ENCODE measurements at regions not wholly inside any gene's neighbourhood (a gene's known extent, or its start where the extent isn't known, plus 50 kb on each side); places are given as distances from the start of the nearest gene placed in this dataset.

DNA sequence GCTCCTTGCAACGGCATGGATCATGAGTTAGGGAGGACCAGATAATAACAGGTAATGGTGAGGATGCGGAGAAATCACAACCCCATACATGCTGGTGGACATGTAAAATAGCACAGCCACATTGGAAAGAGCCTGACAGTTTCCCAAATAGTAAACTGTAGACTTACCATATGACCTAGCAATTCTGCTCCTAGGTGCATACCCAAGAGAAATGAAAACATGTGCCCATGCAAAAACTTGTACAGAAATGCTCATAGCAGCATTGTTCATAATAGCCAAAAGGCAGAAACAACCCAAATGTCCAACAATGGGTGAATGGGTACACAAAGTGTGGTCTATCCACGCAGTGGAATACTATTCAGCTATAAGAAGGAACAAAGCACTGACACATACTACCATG lies 97.5 kb upstream of the VRK1 start:
- no peaks in the 10 kb centered on the region for H4K20me1 ChIP-seq (ENCODE audit: control insufficient read depth, insufficient read depth, low read depth, low read length)
- H3K9me3 ChIP-seq (ENCODE audit: control insufficient read depth, insufficient read depth, low read length), result no peaks in the 10 kb centered on the region
- H3K27me3 ChIP-seq (ENCODE audit: control insufficient read depth, low read length), result peaks cover 14% of the 10 kb centered on the region
- no peaks in the 10 kb centered on the region for H3F3A ChIP-seq (ENCODE audit: control insufficient read depth, insufficient read depth)
- H3K4me2 ChIP-seq (ENCODE audit: low read length), result no peak overlapping the region
- no peaks in the 10 kb centered on the region for H3K9me2 ChIP-seq (replicated peaks; ENCODE audit: control insufficient read depth, low read length)
- no peak for TF ChIP-seq EZH2phosphoT487 (IDR thresholded peaks at IDR 0.05; ENCODE audit: borderline replicate concordance, low read length)
- TF ChIP-seq, protein P1, sequence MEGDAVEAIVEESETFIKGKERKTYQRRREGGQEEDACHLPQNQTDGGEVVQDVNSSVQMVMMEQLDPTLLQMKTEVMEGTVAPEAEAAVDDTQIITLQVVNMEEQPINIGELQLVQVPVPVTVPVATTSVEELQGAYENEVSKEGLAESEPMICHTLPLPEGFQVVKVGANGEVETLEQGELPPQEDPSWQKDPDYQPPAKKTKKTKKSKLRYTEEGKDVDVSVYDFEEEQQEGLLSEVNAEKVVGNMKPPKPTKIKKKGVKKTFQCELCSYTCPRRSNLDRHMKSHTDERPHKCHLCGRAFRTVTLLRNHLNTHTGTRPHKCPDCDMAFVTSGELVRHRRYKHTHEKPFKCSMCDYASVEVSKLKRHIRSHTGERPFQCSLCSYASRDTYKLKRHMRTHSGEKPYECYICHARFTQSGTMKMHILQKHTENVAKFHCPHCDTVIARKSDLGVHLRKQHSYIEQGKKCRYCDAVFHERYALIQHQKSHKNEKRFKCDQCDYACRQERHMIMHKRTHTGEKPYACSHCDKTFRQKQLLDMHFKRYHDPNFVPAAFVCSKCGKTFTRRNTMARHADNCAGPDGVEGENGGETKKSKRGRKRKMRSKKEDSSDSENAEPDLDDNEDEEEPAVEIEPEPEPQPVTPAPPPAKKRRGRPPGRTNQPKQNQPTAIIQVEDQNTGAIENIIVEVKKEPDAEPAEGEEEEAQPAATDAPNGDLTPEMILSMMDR (IDR thresholded peaks at IDR 0.05; ENCODE audit: low read depth, low read length, poor library complexity, severe bottlenecking), result no peak
- no peaks in the 10 kb centered on the region for H3K4me1 ChIP-seq (ENCODE audit: control insufficient read depth, low read length)
- no peaks in the 10 kb centered on the region for H3K79me2 ChIP-seq (ENCODE audit: control insufficient read depth, low read length)
- H3K36me3 ChIP-seq (ENCODE audit: control insufficient read depth, low read length), result no peaks in the 10 kb centered on the region
- no peak overlapping the region for H3K4me3 ChIP-seq (ENCODE audit: low read length)
- no peak overlapping the region for H3K27ac ChIP-seq (ENCODE audit: low read depth, low read length)

DNA sequence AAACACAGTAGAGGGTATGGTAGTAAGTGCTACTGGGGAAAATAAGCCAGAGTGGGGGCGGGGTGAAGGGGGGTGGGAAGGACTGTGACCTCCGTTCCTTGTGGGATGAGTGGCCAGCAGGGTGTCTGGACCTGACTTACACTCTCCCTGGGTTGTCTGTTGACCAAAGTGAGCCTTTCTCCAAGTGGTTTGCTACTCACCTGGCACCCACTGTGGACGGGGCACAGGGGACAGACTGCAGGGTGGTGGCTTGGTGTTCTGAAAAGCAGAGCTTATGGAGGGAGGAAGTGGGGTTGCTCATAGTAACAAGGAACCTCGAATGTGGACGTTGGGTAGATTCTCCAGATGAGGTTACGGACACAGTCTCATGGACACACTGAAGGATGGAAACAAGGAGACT lies 94.4 kb upstream of the VRK1 start:
- Histone ChIP-seq H3K4me1 (ENCODE audit: control insufficient read depth, low read length) (no peaks in the 10 kb centered on the region), H4K20me1 (ENCODE audit: control insufficient read depth, insufficient read depth, low read depth, low read length) (no peaks in the 10 kb centered on the region), H3K27me3 (ENCODE audit: control insufficient read depth, low read length) (peaks cover 11% of the 10 kb centered on the region), H3K9me3 (ENCODE audit: control insufficient read depth, insufficient read depth, low read length) (no peaks in the 10 kb centered on the region), H3K4me2 (ENCODE audit: low read length) (no peak overlapping the region), H3K27ac (ENCODE audit: low read depth, low read length) (no peak overlapping the region), H3F3A (ENCODE audit: control insufficient read depth, insufficient read depth) (no peaks in the 10 kb centered on the region), H3K4me3 (ENCODE audit: low read length) (no peak overlapping the region), H3K36me3 (ENCODE audit: control insufficient read depth, low read length) (no peaks in the 10 kb centered on the region), H3K79me2 (ENCODE audit: control insufficient read depth, low read length) (no peaks in the 10 kb centered on the region), H3K9me2 (replicated peaks; ENCODE audit: control insufficient read depth, low read length) (no peaks in the 10 kb centered on the region)
- TF ChIP-seq, protein P1 (IDR thresholded peaks at IDR 0.05; ENCODE audit: low read depth, low read length, poor library complexity, severe bottlenecking), result no peak

DNA sequence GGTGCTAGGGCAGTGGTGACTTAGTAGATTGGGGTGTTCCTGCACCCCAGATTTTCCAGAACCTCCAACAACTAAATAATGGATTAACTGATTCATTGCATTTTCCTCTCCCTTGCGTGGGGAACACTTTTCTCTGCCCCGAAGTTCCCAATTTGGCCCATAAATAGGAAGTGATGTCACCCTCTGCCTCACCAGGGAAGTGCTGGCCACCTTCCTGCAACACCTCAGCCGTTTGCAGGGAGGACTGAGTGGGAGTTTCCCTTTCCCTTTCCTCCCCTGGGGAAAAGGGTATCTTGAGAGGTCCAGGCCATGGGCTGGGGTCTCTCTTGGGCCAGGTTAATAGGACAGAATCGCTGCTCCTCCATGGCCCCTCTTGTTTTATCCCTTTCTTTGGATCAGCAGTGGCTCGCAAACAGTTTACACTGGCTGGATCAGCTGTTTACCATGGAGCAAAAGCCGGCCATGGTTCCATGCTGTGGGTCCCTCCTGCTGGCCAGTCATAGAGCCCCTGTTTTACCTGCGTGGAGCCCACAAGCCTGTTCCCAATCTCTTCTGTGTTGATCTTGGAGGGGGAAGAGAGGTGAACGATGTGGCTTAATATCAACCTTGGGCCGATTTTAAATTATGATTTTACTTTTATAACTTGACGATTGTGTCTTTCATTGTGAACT lies 91.6 kb upstream of the VRK1 start:
- TF ChIP-seq EZH2phosphoT487 (IDR thresholded peaks at IDR 0.05; ENCODE audit: borderline replicate concordance, low read length), result no peak
- H4K20me1 ChIP-seq (ENCODE audit: control insufficient read depth, insufficient read depth, low read depth, low read length), result no peaks in the 10 kb centered on the region

DNA sequence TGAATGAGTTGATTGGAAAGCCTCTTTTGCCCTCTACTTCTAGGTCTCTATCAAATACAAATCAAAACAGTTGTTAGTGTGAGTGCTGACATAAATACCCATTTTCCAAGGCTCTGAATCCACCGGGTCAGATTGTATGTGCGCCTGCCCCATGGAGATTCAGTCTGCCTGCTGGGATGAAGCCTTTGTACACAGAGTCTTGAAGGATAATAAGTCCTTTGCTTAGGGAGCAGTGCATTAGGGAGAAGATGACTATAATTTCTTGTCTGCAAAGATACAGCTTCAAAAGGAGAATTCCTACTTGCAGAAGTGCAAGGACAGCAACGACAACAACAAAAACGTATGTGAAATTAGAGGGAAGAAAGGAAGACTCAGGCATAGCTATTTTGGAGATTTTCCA lies 90.3 kb upstream of the VRK1 start:
- no peaks in the 10 kb centered on the region for H3K27me3 ChIP-seq (ENCODE audit: control insufficient read depth, low read length)
- H3K36me3 ChIP-seq (ENCODE audit: control insufficient read depth, low read length), result no peaks in the 10 kb centered on the region
- H3K9me3 ChIP-seq (ENCODE audit: control insufficient read depth, insufficient read depth, low read length), result no peaks in the 10 kb centered on the region
- H3F3A ChIP-seq (ENCODE audit: control insufficient read depth, insufficient read depth), result no peaks in the 10 kb centered on the region
- H3K27ac ChIP-seq (ENCODE audit: low read depth, low read length), result no peak overlapping the region
- no peak overlapping the region for H3K4me2 ChIP-seq (ENCODE audit: low read length)
- TF ChIP-seq EZH2phosphoT487 (IDR thresholded peaks at IDR 0.05; ENCODE audit: borderline replicate concordance, low read length), result no peak
- TF ChIP-seq, protein P1 (IDR thresholded peaks at IDR 0.05; ENCODE audit: low read depth, low read length, poor library complexity, severe bottlenecking), result no peak
- H3K4me3 ChIP-seq (ENCODE audit: low read length), result no peak overlapping the region
- no peaks in the 10 kb centered on the region for H3K9me2 ChIP-seq (replicated peaks; ENCODE audit: control insufficient read depth, low read length)
- no peaks in the 10 kb centered on the region for H3K4me1 ChIP-seq (ENCODE audit: control insufficient read depth, low read length)
- H4K20me1 ChIP-seq (ENCODE audit: control insufficient read depth, insufficient read depth, low read depth, low read length), result no peaks in the 10 kb centered on the region
- H3K79me2 ChIP-seq (ENCODE audit: control insufficient read depth, low read length), result no peaks in the 10 kb centered on the region

More for the DNA sequence above, 91.6 kb upstream of the VRK1 start:
- H3K27ac ChIP-seq (ENCODE audit: low read depth, low read length), result no peak overlapping the region
- no peaks in the 10 kb centered on the region for H3K27me3 ChIP-seq (ENCODE audit: control insufficient read depth, low read length)
- H3K79me2 ChIP-seq (ENCODE audit: control insufficient read depth, low read length), result no peaks in the 10 kb centered on the region
- H3K4me1 ChIP-seq (ENCODE audit: control insufficient read depth, low read length), result no peaks in the 10 kb centered on the region
- H3K36me3 ChIP-seq (ENCODE audit: control insufficient read depth, low read length), result no peaks in the 10 kb centered on the region
- no peak overlapping the region for H3K4me3 ChIP-seq (ENCODE audit: low read length)
- no peak overlapping the region for H3K4me2 ChIP-seq (ENCODE audit: low read length)
- H3F3A ChIP-seq (ENCODE audit: control insufficient read depth, insufficient read depth), result no peaks in the 10 kb centered on the region
- H3K9me2 ChIP-seq (replicated peaks; ENCODE audit: control insufficient read depth, low read length), result no peaks in the 10 kb centered on the region
- H3K9me3 ChIP-seq (ENCODE audit: control insufficient read depth, insufficient read depth, low read length), result no peaks in the 10 kb centered on the region
